Vagina (tissue), 2 donors: ENCODE measurements at regions not wholly inside any gene's neighbourhood (a gene's known extent, or its start where the extent isn't known, plus 50 kb on each side); places are given as distances from the start of the nearest gene placed in this dataset.

ENCODE experiments used
- CTCF ChIP-seq, 3 experiments: fragments of 450-650 bp in 2 of 3; fragments of 200-600 bp in 1 of 3; sonication (generic) in 1 of 3; IDR thresholded peaks; one replicate each; pipeline ENCODE4 v1.5.1; 2017 to 2019; ENCODE audit warnings: antibody characterized with exemption in 3 of 3, mild to moderate bottlenecking in 2 of 3, moderate library complexity in 2 of 3
- POLR2A ChIP-seq, 2 donors: fragments of 450-650 bp; IDR thresholded peaks; one replicate each; pipeline ENCODE4 v1.6.1; 2017; ENCODE audit warnings: antibody characterized with exemption in 2 of 2, mild to moderate bottlenecking in 2 of 2, moderate library complexity in 2 of 2
- POLR2AphosphoS5 ChIP-seq, 2 donors: sonication (generic); formaldehyde crosslinking; IDR thresholded peaks; one replicate each; pipeline ENCODE4 v1.9.0; 2017; ENCODE audit warnings: antibody characterized with exemption in 2 of 2, mild to moderate bottlenecking in 2 of 2, low read depth in 1 of 2; ENCODE audit not compliant: insufficient read depth in 1 of 2

DNA sequence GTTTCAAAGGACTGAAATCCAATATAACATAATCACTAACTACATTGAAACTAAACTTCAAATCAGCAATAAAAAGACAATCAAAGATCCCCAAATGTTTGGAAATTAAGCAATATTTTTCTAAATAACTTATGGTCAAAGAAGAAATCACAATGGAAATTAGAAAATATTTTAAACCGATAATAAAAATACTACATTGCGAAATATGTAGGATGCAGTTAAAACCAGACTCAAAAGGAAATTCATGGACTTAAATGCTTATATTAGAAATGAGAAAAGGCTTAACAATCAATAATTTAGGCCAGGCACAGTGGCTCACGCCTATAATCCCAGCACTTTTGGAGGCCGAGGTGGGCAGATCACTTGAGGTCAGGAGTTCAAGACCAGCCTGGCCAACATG lies 79.0 kb upstream of the HAAO start:
- TF ChIP-seq POLR2A (IDR thresholded peaks at IDR 0.05) (no peak), CTCF (IDR thresholded peaks at IDR 0.05) (no peak), POLR2AphosphoS5 (IDR thresholded peaks at IDR 0.05; ENCODE audit: insufficient read depth in 1 of 2, low read depth in 1 of 2) (no peak)
